Mucosa of rectum (tissue), 2 donors: ENCODE measurements at regions not wholly inside any gene's neighbourhood (a gene's known extent, or its start where the extent isn't known, plus 50 kb on each side); places are given as distances from the start of the nearest gene placed in this dataset.

ENCODE experiments used
- H3K27ac ChIP-seq, 2 donors: one replicate each; pipeline ENCODE4 v1.7.0; 2013; ENCODE audit warnings: inconsistent platforms in 2 of 2, low read depth in 2 of 2, low read length in 2 of 2
- H3K27me3 ChIP-seq, 2 donors: one replicate each; pipeline ENCODE4 v1.7.0; 2013; ENCODE audit warnings: low read length in 2 of 2; ENCODE audit not compliant: control insufficient read depth in 2 of 2, insufficient read depth in 2 of 2
- H3K36me3 ChIP-seq, 2 donors: one replicate each; pipeline ENCODE4 v1.7.0; 2013; ENCODE audit warnings: low read length in 2 of 2; ENCODE audit not compliant: control insufficient read depth in 2 of 2, insufficient read depth in 2 of 2
- H3K4me1 ChIP-seq, 2 donors: one replicate each; pipeline ENCODE4 v1.7.0; 2013; ENCODE audit warnings: low read length in 2 of 2, mild to moderate bottlenecking in 1 of 2; ENCODE audit not compliant: control insufficient read depth in 2 of 2, insufficient read depth in 2 of 2
- H3K4me3 ChIP-seq, 2 donors: one replicate each; pipeline ENCODE4 v1.7.0; 2013; ENCODE audit warnings: low read length in 2 of 2
- H3K9ac ChIP-seq, 2 donors: one replicate each; pipeline ENCODE4 v1.7.0; 2013; ENCODE audit warnings: low read length in 2 of 2, low read depth in 1 of 2, mild to moderate bottlenecking in 1 of 2
- H3K9me3 ChIP-seq, 2 donors: one replicate each; pipeline ENCODE4 v1.7.0; 2013; ENCODE audit warnings: low read length in 2 of 2; ENCODE audit not compliant: control insufficient read depth in 2 of 2
- donor health status: healthy.
- donor health status: Normal muscosa, but diverticular disease.

DNA sequence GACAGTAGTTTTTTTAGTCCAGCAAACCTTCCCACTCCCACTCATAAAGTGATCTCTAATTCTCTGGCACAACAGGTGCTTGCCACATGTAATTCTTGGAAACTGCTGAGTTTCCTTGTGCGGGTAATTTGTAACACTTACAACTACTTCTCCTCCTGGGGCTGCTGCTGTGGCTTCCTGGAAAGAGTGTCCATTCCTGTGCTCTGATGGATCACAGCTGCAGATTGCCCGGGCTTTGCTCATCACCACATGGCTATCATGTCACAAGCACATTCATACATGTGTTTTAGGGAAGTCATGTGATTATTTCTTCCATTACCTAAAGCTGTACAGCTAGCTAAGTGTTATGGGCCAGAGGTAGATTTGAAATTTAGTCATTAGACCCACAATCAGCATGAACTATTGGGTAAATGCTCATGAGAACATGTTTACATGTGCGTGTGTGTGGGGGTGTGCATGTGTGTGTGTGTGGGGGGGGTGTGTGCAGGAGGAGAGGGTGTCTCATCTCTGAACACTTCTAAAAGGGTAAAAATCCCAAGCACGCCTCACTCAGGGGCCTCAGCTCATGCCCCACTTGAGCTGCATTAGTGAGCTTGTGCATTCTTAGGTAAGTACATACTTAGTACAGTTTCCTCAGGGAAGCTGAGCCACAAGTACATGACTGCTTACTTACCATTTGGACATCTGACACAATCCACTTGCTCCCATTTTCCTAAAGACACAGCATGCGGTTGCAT, 118.1 kb upstream of the CCDC112 start:
- Histone ChIP-seq H3K9me3 (no peaks in the 10 kb centered on the region), H3K36me3 (no peaks in the 10 kb centered on the region), H3K27me3 (no peaks in the 10 kb centered on the region), H3K27ac (peak overlapping the region; percentile 92 to 96), H3K4me3 (peak overlapping the region; percentile 14 to 34), H3K4me1 (peaks cover 25 to 45% of the 10 kb centered on the region in 2 donors), H3K9ac (peak overlapping the region; percentile 47 to 66)

- H3K4me1 ChIP-seq, result peaks cover 25 to 40% of the 10 kb centered on the region in 2 donors
- H3K27ac ChIP-seq, result peak overlapping the region; percentile 92 to 96
- H3K36me3 ChIP-seq, result no peaks in the 10 kb centered on the region
- H3K9me3 ChIP-seq, result no peaks in the 10 kb centered on the region
- H3K27me3 ChIP-seq, result no peaks in the 10 kb centered on the region
- H3K4me3 ChIP-seq, result peak overlapping the region; percentile 14 to 34
- H3K9ac ChIP-seq, result peak overlapping the region in 1 of 2 donors; percentile 66
Measured at GRCh38 chr5:115413651-115414050, 117.2 kb upstream of the CCDC112 start.

DNA sequence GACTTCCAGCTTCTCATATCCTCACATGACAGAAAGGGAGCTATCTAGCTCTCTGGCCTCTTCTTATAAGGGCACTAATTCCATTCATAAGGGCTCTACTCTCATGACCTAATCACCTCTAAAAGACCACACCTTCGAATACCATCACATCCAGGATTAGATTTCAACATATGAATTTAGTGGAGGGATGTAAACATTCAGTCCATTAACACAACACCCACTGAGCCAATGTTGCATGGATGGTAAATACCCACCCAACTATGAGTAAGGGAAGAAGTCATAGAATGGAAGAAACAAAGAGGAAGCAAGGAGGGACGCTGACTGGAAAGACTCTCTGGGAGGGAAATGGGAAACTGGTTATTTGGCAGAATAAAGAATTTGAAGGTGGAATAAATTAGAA, 112.6 kb upstream of the CCDC112 start:
- Histone ChIP-seq H3K36me3 (no peaks in the 10 kb centered on the region), H3K4me1 (peaks cover 4 to 5% of the 10 kb centered on the region in 2 donors), H3K27ac (no peak overlapping the region), H3K9ac (no peak overlapping the region), H3K9me3 (no peaks in the 10 kb centered on the region), H3K27me3 (no peaks in the 10 kb centered on the region), H3K4me3 (no peak overlapping the region)

DNA sequence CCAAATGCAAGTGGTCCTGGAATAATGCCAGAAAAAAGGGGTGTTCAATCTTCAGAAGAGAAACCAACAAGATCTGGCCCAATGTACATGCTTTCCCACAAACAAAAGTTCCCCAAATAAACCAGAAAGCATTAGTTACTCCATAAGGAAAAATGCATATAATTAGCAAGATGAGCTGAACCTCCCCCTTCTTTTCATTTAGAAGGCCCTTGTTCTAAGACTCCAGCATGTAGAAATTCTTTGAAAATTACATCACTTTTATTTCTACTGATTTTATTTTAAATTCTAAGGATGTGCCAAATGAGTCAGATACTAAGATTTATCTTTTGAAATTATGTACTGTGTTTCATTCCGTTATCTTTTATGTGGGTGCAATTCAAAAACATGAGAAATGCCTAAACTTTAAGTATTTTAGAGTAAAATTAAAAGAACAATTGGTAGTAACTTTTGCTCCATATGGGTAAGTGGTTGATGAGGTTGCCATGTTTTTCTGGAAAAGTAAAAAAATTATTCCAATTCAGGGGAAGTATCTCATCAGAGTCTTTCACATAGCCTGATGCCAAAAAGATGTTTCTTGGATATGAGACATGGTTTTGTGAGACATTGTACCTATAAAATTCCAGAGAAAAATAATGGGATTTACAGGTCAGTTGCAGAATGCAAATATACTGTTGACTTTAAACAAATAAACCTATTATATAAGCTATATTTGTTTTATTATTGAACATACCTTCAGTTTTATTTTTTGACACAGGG, 106.5 kb upstream of the CCDC112 start:
- H3K9ac ChIP-seq, result no peak overlapping the region
- H3K4me3 ChIP-seq, result no peak overlapping the region
- no peaks in the 10 kb centered on the region for H3K4me1 ChIP-seq
- no peaks in the 10 kb centered on the region for H3K36me3 ChIP-seq
- no peaks in the 10 kb centered on the region for H3K9me3 ChIP-seq
- no peak overlapping the region for H3K27ac ChIP-seq
- H3K27me3 ChIP-seq, result no peaks in the 10 kb centered on the region

DNA sequence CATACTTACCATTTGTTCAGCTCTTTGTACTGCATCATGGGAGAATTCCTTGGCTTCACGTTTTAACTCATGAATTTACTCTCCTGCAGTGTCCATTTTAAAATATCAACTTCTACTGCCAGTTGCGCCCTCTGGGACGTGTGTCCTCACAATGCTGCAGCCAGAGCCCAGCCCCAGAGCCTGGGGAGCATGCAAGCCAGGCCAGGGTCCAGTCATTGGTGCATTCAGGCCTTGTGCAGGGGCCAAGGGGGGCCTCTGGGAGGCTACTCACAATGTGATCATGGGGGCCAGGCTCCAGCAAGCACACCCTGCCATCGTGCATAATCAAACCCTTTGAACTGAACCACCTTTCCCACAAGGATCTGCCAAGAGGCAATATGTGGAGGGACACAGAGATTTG, 105.6 kb upstream of the CCDC112 start:
- no peaks in the 10 kb centered on the region for H3K36me3 ChIP-seq
- H3K27me3 ChIP-seq, result no peaks in the 10 kb centered on the region
- no peaks in the 10 kb centered on the region for H3K4me1 ChIP-seq
- H3K27ac ChIP-seq, result no peak overlapping the region
- no peak overlapping the region for H3K9ac ChIP-seq
- no peaks in the 10 kb centered on the region for H3K9me3 ChIP-seq
- no peak overlapping the region for H3K4me3 ChIP-seq

GRCh38 chr5:115398719-115399118, 102.3 kb upstream of the CCDC112 start:
- Histone ChIP-seq H3K36me3 (no peaks in the 10 kb centered on the region), H3K27me3 (no peaks in the 10 kb centered on the region), H3K9ac (no peak overlapping the region), H3K4me3 (no peak overlapping the region), H3K4me1 (peaks cover 3 to 7% of the 10 kb centered on the region in 2 donors), H3K9me3 (no peaks in the 10 kb centered on the region), H3K27ac (no peak overlapping the region)

- H3K4me1 ChIP-seq, result peaks cover 7% of the 10 kb centered on the region in 2 donors
- no peaks in the 10 kb centered on the region for H3K9me3 ChIP-seq
- no peaks in the 10 kb centered on the region for H3K36me3 ChIP-seq
- H3K27ac ChIP-seq, result no peak overlapping the region
- no peak overlapping the region for H3K4me3 ChIP-seq
- no peak overlapping the region for H3K9ac ChIP-seq
- H3K27me3 ChIP-seq, result no peaks in the 10 kb centered on the region
Measured at GRCh38 chr5:115396688-115397087, 100.2 kb upstream of the CCDC112 start.

GRCh38 chr5:115396081-115396480, 99.6 kb upstream of the CCDC112 start:
- Histone ChIP-seq H3K27me3 (no peaks in the 10 kb centered on the region), H3K36me3 (no peaks in the 10 kb centered on the region), H3K9ac (no peak overlapping the region), H3K9me3 (no peaks in the 10 kb centered on the region), H3K4me3 (no peak overlapping the region), H3K27ac (no peak overlapping the region), H3K4me1 (peaks cover 7% of the 10 kb centered on the region in 2 donors)

GRCh38 chr5:115394531-115394930, 98.1 kb upstream of the CCDC112 start:
- Histone ChIP-seq H3K4me3 (no peak overlapping the region), H3K9me3 (no peaks in the 10 kb centered on the region), H3K36me3 (no peaks in the 10 kb centered on the region), H3K4me1 (peaks cover 7% of the 10 kb centered on the region in 2 donors), H3K9ac (no peak overlapping the region), H3K27ac (no peak overlapping the region), H3K27me3 (no peaks in the 10 kb centered on the region)

DNA sequence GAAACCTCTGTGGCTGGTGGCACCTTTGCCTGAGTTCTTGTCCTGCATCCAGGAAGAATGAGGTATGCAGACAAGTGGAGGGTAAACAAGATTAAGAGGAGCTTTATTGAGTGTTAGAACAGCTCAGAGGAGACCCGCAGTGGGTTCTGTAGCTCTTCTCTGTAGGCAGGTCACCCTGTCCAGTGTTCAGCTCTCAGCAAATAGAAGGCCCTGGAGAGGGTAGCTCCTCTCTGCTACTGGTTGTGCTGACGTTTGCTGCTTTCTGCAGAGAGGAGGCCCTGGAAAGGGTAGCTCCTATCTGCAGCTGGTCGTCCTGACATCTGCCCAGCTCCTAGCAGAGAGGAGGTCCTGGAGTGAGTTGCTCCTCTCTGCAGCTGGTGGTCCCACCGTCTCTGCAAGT, 96.8 kb upstream of the CCDC112 start:
- Histone ChIP-seq H3K4me3 (no peak overlapping the region), H3K4me1 (peaks cover 7% of the 10 kb centered on the region in 2 donors), H3K27me3 (no peaks in the 10 kb centered on the region), H3K9ac (no peak overlapping the region), H3K9me3 (no peaks in the 10 kb centered on the region), H3K36me3 (no peaks in the 10 kb centered on the region), H3K27ac (no peak overlapping the region)
